Daoy (cell line): ENCODE measurements at regions not wholly inside any gene's neighbourhood (a gene's known extent, or its start where the extent isn't known, plus 50 kb on each side); places are given as distances from the start of the nearest gene placed in this dataset.

Source experiments
- DNase-seq: peaks from one replicate; pipeline ENCODE4 v3.0.0-alpha.2; 2015; ENCODE audit warnings: low read depth

DNA sequence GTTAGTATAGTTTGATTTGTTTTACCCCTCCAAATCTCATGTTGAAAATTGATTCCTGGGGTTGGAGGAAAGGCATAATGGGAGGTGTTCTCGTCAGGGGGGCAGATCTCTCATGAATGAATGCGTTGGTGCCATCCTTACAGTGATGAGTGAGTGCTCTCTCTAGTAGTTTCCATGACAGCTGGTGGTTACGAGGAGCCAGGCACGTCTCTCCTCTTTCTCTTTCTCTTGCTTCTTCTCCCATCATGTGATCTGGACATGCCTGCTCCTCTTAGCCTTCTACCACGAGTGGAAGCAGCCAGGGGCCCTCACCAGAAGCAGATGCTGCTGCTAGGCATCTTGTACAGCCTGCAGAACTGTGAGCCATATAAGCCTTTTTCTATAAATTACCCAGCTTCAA is 454.1 kb downstream of the EFNA5 start:
- no peak for DNase-seq

GRCh38 chr5:107215611-107216010 is 455.1 kb downstream of the EFNA5 start:
- DNase-seq = peak; percentile 36

DNA sequence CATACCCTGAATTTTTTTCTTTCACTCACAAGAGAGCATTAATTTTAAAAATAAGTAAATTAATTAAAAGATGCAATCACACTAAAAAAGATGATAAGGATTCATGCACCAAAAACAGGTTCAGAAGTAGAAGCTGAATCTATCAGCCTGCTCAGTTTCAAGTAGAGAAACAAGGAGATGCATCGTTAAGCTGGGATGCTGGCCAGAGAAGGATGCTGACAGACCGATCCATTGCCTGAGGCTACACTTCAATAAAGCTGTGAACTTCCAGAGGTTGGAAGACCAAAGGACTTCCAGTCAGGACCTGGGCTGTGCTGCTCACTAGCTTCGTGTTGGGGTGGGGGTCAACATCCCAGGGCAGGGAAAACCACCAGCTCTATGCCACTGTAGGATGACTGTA is 457.7 kb downstream of the EFNA5 start:
- no peak for DNase-seq

DNA sequence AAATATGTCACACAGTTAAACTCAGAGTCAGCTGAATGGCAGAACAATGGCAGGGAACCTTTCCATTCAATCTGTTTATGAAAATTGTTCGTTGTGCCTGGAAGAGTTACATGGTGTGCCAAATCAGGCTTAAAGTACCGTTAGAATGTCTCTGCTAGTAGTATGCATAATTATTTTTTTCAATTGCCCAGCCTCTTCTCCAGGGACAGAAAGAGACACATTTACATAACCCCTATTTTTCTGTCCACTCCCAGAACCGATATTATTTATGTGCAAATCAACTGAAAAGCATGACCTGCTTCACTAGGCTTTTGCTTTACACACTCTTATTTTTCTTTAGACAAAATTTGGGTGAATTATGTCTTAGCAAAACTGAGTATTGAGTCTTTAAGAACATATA is 459.1 kb downstream of the EFNA5 start:
- DNase-seq = no peak

GRCh38 chr5:107208867-107209266 is 461.9 kb downstream of the EFNA5 start:
- DNase-seq = no peak

GRCh38 chr5:107204413-107204812 is 466.3 kb downstream of the EFNA5 start:
- no peak for DNase-seq

DNA sequence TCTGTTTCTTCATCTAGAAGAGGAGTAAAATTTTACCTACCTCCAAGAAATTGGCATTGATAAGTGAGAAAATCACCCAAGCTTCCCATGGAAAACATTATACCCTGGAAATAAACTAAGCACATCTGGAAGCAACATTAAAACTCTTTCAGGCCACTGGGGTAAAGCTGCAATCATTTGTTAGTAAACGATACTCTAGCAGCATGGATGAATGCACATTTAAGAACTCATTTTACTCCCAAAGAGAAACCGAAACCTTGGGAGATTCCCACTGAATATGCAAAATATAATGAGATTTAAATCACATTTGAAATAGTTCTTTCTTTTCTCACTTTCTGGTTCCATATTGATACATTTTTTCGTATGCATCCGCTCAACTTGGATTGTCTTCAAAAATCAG is 467.5 kb downstream of the EFNA5 start:
- DNase-seq = peak; percentile 13

DNA sequence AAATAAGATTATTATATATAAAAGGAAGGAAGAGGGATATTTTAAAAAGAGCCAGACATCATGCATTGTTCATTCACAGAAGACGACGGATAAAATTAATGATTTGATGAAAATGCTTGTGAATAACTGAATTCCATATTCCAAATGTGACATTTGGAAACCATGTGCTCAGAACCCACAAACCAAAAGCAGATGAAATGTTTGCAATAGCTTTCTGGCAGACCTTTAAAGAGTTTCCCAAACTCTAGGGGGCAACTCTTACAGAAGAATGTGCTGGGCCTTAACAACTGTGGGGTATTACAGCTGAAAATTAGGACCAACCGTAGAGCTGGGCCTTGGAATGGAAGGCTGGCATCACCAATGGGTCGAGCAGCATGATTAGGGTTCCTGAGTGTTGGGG is 471.0 kb downstream of the EFNA5 start:
- no peak for DNase-seq

DNA sequence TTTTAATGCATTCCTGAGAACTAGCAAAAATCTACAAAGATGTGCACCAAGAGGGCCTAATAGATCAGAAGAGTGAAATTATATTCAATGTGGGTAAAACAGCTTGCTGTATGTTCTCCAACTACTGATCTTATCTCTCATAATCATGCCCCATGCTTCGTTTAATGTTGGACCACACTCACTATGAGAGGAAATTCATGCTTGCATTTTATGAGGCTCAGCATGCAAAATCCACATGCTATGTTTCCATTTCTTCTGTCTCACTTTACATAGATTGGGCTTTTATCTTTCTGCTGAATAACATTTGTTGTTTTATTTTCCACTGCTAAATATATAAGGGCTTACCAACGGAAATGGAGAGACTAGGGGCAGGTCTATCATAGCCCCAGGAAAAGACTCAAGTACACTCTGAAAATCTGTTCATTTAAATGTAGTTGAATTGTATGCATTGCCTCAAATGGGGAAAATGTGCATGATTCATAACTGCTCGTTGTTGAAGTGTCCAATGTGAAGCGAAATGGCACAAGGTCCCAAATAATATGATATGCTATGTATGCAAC is 474.2 kb downstream of the EFNA5 start:
- DNase-seq = no peak

DNA sequence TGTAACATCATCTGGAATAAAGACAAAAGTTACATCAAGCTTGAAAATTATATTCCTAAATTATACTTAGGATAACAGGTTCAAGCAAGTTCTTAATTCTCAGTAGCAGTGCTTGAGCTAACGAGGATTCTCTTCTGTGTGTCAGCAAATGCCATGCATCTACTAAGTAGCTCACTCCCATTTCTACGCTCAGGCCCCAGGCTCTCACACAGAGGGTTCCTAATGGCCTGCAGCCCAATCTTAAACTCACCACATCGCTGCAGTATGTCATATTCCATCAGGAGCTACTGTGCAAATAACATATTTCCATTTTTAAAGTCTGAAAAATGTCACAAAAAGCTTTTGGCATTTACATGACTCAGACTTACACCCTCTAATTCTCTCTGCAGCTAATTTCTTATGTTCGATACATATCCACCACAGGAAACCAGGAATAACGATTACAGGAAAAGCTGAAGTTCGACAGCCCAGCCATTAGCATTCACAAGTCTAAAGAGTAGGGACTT is 474.8 kb downstream of the EFNA5 start:
- DNase-seq = no peak

- DNase-seq = no peak
Observed at GRCh38 chr5:107184871-107185270, 485.9 kb downstream of the EFNA5 start.

GRCh38 chr5:107184066-107184465 is 486.7 kb downstream of the EFNA5 start:
- no peak for DNase-seq

- no peak for DNase-seq
Observed at GRCh38 chr5:107170620-107171019, 500.1 kb downstream of the EFNA5 start.

DNA sequence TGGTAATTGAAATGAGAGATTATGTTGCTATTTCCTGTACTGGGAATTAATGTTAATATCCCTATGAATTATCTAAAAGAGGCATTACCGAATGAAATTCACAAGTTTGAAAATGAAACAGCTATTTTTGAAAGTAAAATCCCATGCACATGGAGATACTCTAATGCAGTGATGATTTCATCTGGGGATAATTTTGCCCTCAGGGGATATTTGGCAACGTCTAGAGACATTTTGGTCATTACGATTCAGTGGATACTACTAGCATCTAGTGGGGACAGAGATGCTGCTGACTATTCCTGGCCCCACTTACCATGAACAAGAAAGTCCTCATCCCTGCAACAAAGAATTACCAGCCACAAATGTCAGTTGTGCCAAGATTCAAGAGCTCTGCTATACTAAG is 500.9 kb downstream of the EFNA5 start:
- DNase-seq = no peak

DNA sequence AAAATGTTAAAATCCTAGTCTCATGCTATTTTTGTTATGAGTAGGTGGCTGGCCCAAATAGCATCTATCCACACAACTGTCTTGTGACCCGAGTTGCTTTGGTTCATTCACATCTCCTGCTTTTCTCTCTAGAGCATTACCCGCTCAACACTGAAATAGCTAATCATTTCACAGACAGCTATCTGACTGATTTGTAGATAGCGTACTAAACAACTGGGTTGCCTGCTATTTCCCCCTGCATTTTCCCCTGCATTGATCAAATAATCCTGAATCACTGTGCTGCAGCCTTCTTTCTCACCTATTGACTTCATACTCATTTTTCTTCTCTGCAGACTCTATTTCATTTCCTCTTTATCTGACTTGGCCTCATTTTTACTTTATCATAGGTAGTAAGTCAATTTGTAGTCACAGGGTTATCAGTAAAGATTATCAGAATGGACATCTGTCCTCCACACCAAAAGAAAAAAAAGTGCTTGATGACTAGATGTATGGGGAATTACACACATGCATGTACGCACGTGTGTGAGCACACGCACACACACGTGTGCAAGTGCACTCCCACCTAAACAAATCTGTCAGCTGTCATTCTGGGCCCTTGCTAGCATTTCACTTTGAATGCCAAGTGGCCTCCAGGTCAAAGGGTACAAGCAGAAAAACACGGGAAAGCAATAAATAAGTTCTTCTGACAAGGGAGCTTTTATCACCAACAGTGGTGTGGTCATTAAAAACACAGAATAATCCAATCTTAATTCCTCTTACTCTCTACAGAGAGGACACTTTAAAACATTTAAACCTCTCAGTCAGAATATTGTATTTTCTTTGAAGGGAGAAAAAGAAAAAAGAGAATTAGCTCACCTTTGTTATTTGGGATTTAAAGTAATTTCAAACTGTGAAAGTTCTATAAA is 501.6 kb downstream of the EFNA5 start:
- DNase-seq = no peak

DNA sequence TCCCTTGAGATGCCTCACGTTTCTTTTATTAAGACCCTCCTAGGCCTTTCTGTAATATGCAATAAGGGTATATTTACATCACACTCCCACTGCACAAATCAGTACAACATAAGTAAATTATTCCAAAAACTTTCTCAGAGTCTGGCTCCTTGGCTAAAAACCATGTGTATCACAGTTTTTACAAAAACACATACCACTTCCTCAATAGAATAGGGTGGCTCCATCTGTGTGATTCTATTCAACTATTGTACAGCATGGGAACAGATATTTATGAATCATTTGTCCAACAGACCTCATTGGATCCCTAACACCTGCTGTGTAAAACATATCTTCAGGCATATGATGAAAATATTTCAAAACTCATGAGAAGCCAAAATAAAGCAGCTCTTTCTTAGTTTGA is 502.7 kb downstream of the EFNA5 start:
- no peak for DNase-seq

DNA sequence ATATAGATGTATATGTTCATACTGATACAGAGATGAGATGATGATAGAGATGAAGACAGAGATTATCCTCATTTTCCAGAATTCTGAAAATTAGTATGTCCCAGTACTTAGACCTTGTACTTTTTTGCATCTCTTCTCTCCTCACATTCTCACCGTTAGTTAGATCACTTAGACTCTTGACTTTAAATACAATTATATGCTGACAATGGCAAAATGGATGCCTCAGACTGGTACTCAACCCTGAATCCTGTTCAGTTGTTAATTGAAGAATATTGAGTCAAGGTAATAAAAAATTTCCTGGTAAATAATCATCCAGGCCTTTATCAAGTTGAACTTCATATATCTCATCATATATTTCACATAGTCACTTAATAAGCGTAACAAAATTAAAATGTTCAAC is 505.4 kb downstream of the EFNA5 start:
- no peak for DNase-seq

- DNase-seq = no peak
Observed at GRCh38 chr5:107157809-107158208, 512.9 kb downstream of the EFNA5 start.

GRCh38 chr5:107155707-107156106 is 515.0 kb downstream of the EFNA5 start:
- DNase-seq = no peak

GRCh38 chr5:107154593-107154992 is 516.1 kb downstream of the EFNA5 start:
- DNase-seq = no peak

DNA sequence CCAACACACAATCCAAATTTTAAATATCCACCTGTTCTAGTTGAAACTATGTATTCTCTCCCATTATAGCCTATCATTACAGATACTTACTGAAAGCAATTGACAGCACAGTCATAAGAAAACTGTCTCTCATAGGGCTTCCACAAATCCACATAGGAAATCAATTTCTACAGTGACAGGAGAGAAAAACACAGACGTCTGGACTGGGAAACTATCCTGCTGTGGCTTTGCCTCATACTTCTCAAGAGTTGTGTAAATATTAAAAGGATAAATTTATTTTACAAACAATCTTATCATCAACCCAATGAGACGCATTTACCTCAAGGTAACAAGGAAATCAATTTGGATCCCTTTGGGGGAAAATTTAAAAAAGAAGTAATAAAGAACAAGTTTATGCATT is 517.5 kb downstream of the EFNA5 start:
- DNase-seq = no peak

GRCh38 chr5:107149243-107150005 is 521.3 kb downstream of the EFNA5 start:
- DNase-seq = no peak

DNA sequence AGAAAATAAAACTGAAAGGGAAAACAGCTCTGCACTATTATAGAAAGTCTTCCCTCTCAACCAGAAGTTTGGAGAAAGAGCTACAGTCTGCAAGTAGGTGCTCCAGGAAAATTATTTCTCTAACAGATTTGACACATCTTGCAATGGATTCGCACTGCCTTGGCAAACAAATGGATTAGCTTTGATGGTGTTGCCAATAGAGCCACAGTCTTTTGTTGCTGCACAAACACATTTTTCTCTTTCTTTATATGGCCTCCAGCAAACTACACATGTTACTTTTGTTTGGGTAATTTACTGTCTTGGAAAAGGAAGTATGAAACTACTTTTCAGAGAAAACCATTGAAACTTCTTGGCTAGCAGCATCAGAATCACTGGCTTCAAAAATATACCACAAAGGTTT is 523.1 kb downstream of the EFNA5 start:
- DNase-seq = no peak
